ENCODE measurements at regions not wholly inside any gene's neighbourhood (a gene's known extent, or its start where the extent isn't known, plus 50 kb on each side); places are given as distances from the start of the nearest gene placed in this dataset.

GRCh38 chr14:27384124-27384523 is 786.3 kb upstream of the NOVA1 start:
- TF ChIP-seq POLR2A (IDR thresholded peaks at IDR 0.05; ENCODE audit: low read depth, low read length) (no peak), CTCF (conservative IDR thresholded peaks at IDR 0.05; ENCODE audit: low read depth, low read length) (no peak), CHD1 (IDR thresholded peaks at IDR 0.05; ENCODE audit: low read depth, low read length) (no peak)

All from IMR-90 (cell line).